Tibial nerve (tissue), 4 donors: ENCODE measurements at regions not wholly inside any gene's neighbourhood (a gene's known extent, or its start where the extent isn't known, plus 50 kb on each side); places are given as distances from the start of the nearest gene placed in this dataset.

Experiments used
- CTCF ChIP-seq, 5 experiments: fragments of 200-600 bp in 3 of 5; fragments of 450-650 bp in 2 of 5; sonication (generic) in 3 of 5; IDR thresholded peaks; one replicate each; pipeline ENCODE4 v1.5.1; 2016 to 2019; ENCODE audit warnings: antibody characterized with exemption in 5 of 5, mild to moderate bottlenecking in 3 of 5, moderate library complexity in 2 of 5
- EP300 ChIP-seq, 2 donors: sonication (generic); formaldehyde crosslinking; IDR thresholded peaks; one replicate each; pipeline ENCODE4 v1.6.1; 2017; ENCODE audit warnings: antibody characterized with exemption in 2 of 2, mild to moderate bottlenecking in 1 of 2

GRCh38 chr1:37175666-37176215, 141.4 kb upstream of the GRIK3 start:
- no peak for TF ChIP-seq CTCF (IDR thresholded peaks at IDR 0.05)
- no peak for TF ChIP-seq EP300 (IDR thresholded peaks at IDR 0.05)
